ENCODE measurements at regions not wholly inside any gene's neighbourhood (a gene's known extent, or its start where the extent isn't known, plus 50 kb on each side); places are given as distances from the start of the nearest gene placed in this dataset.

- no peaks in the 10 kb centered on the region for H4K20me1 ChIP-seq (ENCODE audit: insufficient read depth, low read length)
- no peaks in the 10 kb centered on the region for H3K4me1 ChIP-seq (ENCODE audit: low read length)
- H3K9me3 ChIP-seq (ENCODE audit: insufficient read depth, low read length) = no peaks in the 10 kb centered on the region
- no peaks in the 10 kb centered on the region for H3K27me3 ChIP-seq (ENCODE audit: low read depth, low read length)
- no peak overlapping the region for H3K4me3 ChIP-seq (ENCODE audit: low read length)
- no peak for TF ChIP-seq EZH2phosphoT487 (IDR thresholded peaks at IDR 0.05; ENCODE audit: low read depth)
- TF ChIP-seq CTCF (IDR thresholded peaks at IDR 0.05; ENCODE audit: low read depth, low read length) = no peak
- H3K4me2 ChIP-seq (ENCODE audit: low read length) = no peak overlapping the region
- H3K27ac ChIP-seq (ENCODE audit: low read length) = no peak overlapping the region
- H3K36me3 ChIP-seq (replicated peaks; ENCODE audit: low read depth, low read length) = no peaks in the 10 kb centered on the region
- no peak overlapping the region for H2AFZ ChIP-seq (ENCODE audit: low read depth, low read length)
- H3K79me2 ChIP-seq (ENCODE audit: low read length) = no peaks in the 10 kb centered on the region
- no peak overlapping the region for H3K9ac ChIP-seq (ENCODE audit: low read length)
Observed at GRCh38 chr6:165940366-165940765, 227.3 kb downstream of the TBXT start.

GRCh38 chr6:165939601-165940290 lies 227.9 kb downstream of the TBXT start:
- Histone ChIP-seq H3K4me3 (ENCODE audit: low read length) (no peak overlapping the region), H4K20me1 (ENCODE audit: insufficient read depth, low read length) (no peaks in the 10 kb centered on the region), H3K4me2 (ENCODE audit: low read length) (no peak overlapping the region), H3K9ac (ENCODE audit: low read length) (no peak overlapping the region), H3K79me2 (ENCODE audit: low read length) (no peaks in the 10 kb centered on the region), H3K36me3 (replicated peaks; ENCODE audit: low read depth, low read length) (no peaks in the 10 kb centered on the region), H3K27ac (ENCODE audit: low read length) (no peak overlapping the region), H3K9me3 (ENCODE audit: insufficient read depth, low read length) (no peaks in the 10 kb centered on the region), H2AFZ (ENCODE audit: low read depth, low read length) (no peak overlapping the region), H3K27me3 (ENCODE audit: low read depth, low read length) (no peaks in the 10 kb centered on the region), H3K4me1 (ENCODE audit: low read length) (no peaks in the 10 kb centered on the region)
- no peak for TF ChIP-seq CTCF (IDR thresholded peaks at IDR 0.05; ENCODE audit: low read depth, low read length)
- no peak for TF ChIP-seq EZH2phosphoT487 (IDR thresholded peaks at IDR 0.05; ENCODE audit: low read depth)

- no peak overlapping the region for H3K27ac ChIP-seq (ENCODE audit: low read length)
- TF ChIP-seq EZH2phosphoT487 (IDR thresholded peaks at IDR 0.05; ENCODE audit: low read depth) = no peak
- no peak for TF ChIP-seq CTCF (IDR thresholded peaks at IDR 0.05; ENCODE audit: low read depth, low read length)
- H3K9me3 ChIP-seq (ENCODE audit: insufficient read depth, low read length) = no peaks in the 10 kb centered on the region
- no peak overlapping the region for H3K4me3 ChIP-seq (ENCODE audit: low read length)
- H3K9ac ChIP-seq (ENCODE audit: low read length) = no peak overlapping the region
- no peak overlapping the region for H3K4me2 ChIP-seq (ENCODE audit: low read length)
- H4K20me1 ChIP-seq (ENCODE audit: insufficient read depth, low read length) = no peaks in the 10 kb centered on the region
- no peaks in the 10 kb centered on the region for H3K4me1 ChIP-seq (ENCODE audit: low read length)
- H3K36me3 ChIP-seq (replicated peaks; ENCODE audit: low read depth, low read length) = no peaks in the 10 kb centered on the region
- no peaks in the 10 kb centered on the region for H3K79me2 ChIP-seq (ENCODE audit: low read length)
- no peak overlapping the region for H2AFZ ChIP-seq (ENCODE audit: low read depth, low read length)
- no peaks in the 10 kb centered on the region for H3K27me3 ChIP-seq (ENCODE audit: low read depth, low read length)
Observed at GRCh38 chr6:165939047-165939446, 228.6 kb downstream of the TBXT start.

DNA sequence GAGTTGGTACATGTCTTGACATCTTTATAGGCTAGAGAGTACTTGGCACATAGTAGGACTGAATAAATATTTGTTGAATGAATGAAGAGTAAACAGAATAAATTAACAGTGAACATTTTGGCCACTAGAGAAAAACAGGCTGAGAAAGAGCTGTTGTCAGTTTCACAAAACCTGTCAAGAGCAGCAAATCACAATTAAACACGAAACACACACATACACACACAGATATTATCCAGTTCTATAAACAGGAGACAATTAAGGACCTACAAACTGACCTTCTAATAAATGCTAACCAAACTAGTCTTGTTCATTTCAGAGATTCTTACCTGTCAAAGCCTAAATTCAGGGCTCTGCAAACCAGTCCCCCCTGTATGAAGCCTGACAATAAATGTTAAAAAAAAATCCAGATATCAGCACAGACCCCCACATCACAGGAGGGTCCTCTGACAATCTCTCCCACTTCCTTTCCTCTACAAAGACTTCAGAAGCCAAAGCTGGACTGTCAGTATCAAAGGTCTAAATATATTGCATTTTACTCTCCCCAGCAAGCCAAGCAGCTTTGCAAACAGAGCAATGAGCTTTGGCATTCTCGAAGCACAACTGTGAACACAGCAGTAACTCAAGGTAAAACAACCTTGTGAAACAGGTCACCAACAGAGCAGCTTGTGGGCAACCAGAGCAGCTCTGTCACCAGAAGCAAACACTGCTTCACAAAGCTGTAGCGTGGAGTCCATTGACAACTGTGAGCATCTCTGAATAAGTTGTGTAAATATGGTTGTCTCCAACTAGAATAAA lies 229.9 kb downstream of the TBXT start:
- Histone ChIP-seq H3K9ac (ENCODE audit: low read length) (no peak overlapping the region), H3K9me3 (ENCODE audit: insufficient read depth, low read length) (no peaks in the 10 kb centered on the region), H3K4me3 (ENCODE audit: low read length) (no peak overlapping the region), H3K4me1 (ENCODE audit: low read length) (no peaks in the 10 kb centered on the region), H2AFZ (ENCODE audit: low read depth, low read length) (no peak overlapping the region), H3K27me3 (ENCODE audit: low read depth, low read length) (no peaks in the 10 kb centered on the region), H4K20me1 (ENCODE audit: insufficient read depth, low read length) (no peaks in the 10 kb centered on the region), H3K27ac (ENCODE audit: low read length) (no peak overlapping the region), H3K79me2 (ENCODE audit: low read length) (no peaks in the 10 kb centered on the region), H3K36me3 (replicated peaks; ENCODE audit: low read depth, low read length) (no peaks in the 10 kb centered on the region), H3K4me2 (ENCODE audit: low read length) (no peak overlapping the region)
- TF ChIP-seq EZH2phosphoT487 (IDR thresholded peaks at IDR 0.05; ENCODE audit: low read depth) (no peak), CTCF (IDR thresholded peaks at IDR 0.05; ENCODE audit: low read depth, low read length) (no peak)

Data from OCI-LY3 (cell line).